ENCODE measurements at regions not wholly inside any gene's neighbourhood (a gene's known extent, or its start where the extent isn't known, plus 50 kb on each side); places are given as distances from the start of the nearest gene placed in this dataset.
A peak's percentile ranks its signal among the peaks of the same experiment; 100 is the strongest.

DNA sequence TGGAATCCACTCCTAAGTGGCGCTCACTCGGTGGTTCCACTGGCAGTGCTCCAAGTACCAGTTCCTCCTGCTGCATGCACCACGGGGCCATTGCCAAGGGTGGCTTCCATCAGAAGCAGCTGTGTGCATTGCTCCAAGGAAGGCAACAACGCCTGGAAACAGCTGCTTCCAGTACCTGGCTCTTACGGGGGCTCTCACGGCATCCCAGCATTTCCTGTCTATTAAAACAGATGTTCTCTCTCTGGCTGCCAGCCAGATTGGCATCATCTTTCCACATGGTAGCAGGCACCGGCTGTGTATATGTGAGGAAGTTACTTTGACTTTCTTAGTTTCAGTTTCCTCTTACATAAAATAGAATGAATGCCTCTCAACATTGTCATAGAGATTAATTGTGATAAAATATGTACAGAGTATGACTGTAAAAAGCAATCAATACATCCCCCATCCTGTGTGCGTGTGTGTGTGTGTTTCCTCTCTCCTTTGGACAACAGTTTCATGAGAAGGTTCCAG is 84.9 kb downstream of the CMPK2 start:
- ATAC-seq (replicated peaks in 1 of 4) (peak; percentile 19 to 49 (median 40)), DNase-seq (peak in 7 of 35 experiments; percentile 2 to 26 (median 8))
- WGBS (ENCODE audit: insufficient coverage), result 14% methylated on average over 4 of the region's 8 CpGs
- Mint-ChIP-seq H3K27ac (no peak overlapping the region), H3K36me3 (no peaks in the 10 kb centered on the region), H3K4me1 (peaks cover 9 to 19% (median 10%) of the 10 kb centered on the region in 3 donors), H3K27me3 (peaks cover 0 to 3% of the 10 kb centered on the region in 2 donors), H3K4me3 (peak overlapping the region; percentile 26 to 60 (median 37)), H3K9me3 (no peaks in the 10 kb centered on the region)
- Histone ChIP-seq H3K4me1 (ENCODE audit: control insufficient read depth in 1 of 2, extremely low read depth in 1 of 2, insufficient read depth in 2 of 2, low read length in 2 of 2) (peaks cover 0 to 10% of the 10 kb centered on the region in 2 experiments), H3K9me3 (no peaks in the 10 kb centered on the region), H3K27ac (ENCODE audit: low read length) (no peak overlapping the region), H3K4me3 (ENCODE audit: control insufficient read depth in 1 of 2, extremely low read depth in 1 of 2, low read length in 1 of 2) (no peak overlapping the region), H3K36me3 (ENCODE audit: control insufficient read depth in 2 of 2, extremely low read depth in 1 of 2, insufficient read depth in 1 of 2, low read length in 1 of 2) (no peaks in the 10 kb centered on the region), H3K27me3 (replicated peaks in 1 of 2; ENCODE audit: control insufficient read depth in 2 of 2, extremely low read depth in 1 of 2, insufficient read depth in 2 of 2, low read length in 1 of 2) (peaks cover 0 to 7% of the 10 kb centered on the region in 2 experiments)
- POLR2A ChIA-PET, result no interaction called here
- CTCF ChIA-PET, result no interaction called here

GRCh38 chr2:6782517-6783237 is 83.0 kb downstream of the CMPK2 start:
- ChIA-PET POLR2A (no interaction called here), CTCF (no interaction called here)
- H3K27me3 ChIP-seq (replicated peaks in 1 of 2; ENCODE audit: control insufficient read depth in 2 of 2, extremely low read depth in 1 of 2, insufficient read depth in 2 of 2, low read length in 1 of 2), result peaks cover 0 to 7% of the 10 kb centered on the region in 2 experiments
- H3K4me3 ChIP-seq (ENCODE audit: control insufficient read depth in 1 of 2, extremely low read depth in 1 of 2, low read length in 1 of 2), result no peak overlapping the region
- no peaks in the 10 kb centered on the region for H3K36me3 ChIP-seq (ENCODE audit: control insufficient read depth in 2 of 2, extremely low read depth in 1 of 2, insufficient read depth in 1 of 2, low read length in 1 of 2)
- peaks cover 0 to 10% of the 10 kb centered on the region in 2 experiments for H3K4me1 ChIP-seq (ENCODE audit: control insufficient read depth in 1 of 2, extremely low read depth in 1 of 2, insufficient read depth in 2 of 2, low read length in 2 of 2)
- no peaks in the 10 kb centered on the region for H3K36me3 Mint-ChIP-seq
- H3K9me3 Mint-ChIP-seq, result no peaks in the 10 kb centered on the region
- H3K27me3 Mint-ChIP-seq, result peaks cover 0 to 3% of the 10 kb centered on the region in 2 donors
- no peaks in the 10 kb centered on the region for H3K9me3 ChIP-seq
- H3K4me3 Mint-ChIP-seq, result no peak overlapping the region
- ATAC-seq (replicated peaks in 1 of 4), result no peak
- peaks cover 9 to 19% (median 10%) of the 10 kb centered on the region in 3 donors for H3K4me1 Mint-ChIP-seq
- H3K27ac Mint-ChIP-seq, result no peak overlapping the region
- no peak for DNase-seq
- no peak overlapping the region for H3K27ac ChIP-seq (ENCODE audit: low read length)
- WGBS (ENCODE audit: insufficient coverage), result 90% methylated on average over 7 of the region's 16 CpGs

GRCh38 chr2:6783238-6783614 is 82.5 kb downstream of the CMPK2 start:
- ChIA-PET CTCF (no interaction called here), POLR2A (no interaction called here)
- H3K27me3 Mint-ChIP-seq, result peaks cover 2 to 3% of the 10 kb centered on the region in 2 donors
- WGBS (ENCODE audit: insufficient coverage), result 78% methylated on average over 1 of the region's 6 CpGs
- no peak for ATAC-seq (replicated peaks in 1 of 4)
- H3K9me3 Mint-ChIP-seq, result no peaks in the 10 kb centered on the region
- H3K4me3 ChIP-seq (ENCODE audit: control insufficient read depth in 1 of 2, extremely low read depth in 1 of 2, low read length in 1 of 2), result no peak overlapping the region
- no peak overlapping the region for H3K27ac Mint-ChIP-seq
- no peak overlapping the region for H3K4me3 Mint-ChIP-seq
- peaks cover 0 to 7% of the 10 kb centered on the region in 2 experiments for H3K27me3 ChIP-seq (replicated peaks in 1 of 2; ENCODE audit: control insufficient read depth in 2 of 2, extremely low read depth in 1 of 2, insufficient read depth in 2 of 2, low read length in 1 of 2)
- no peaks in the 10 kb centered on the region for H3K36me3 ChIP-seq (ENCODE audit: control insufficient read depth in 2 of 2, extremely low read depth in 1 of 2, insufficient read depth in 1 of 2, low read length in 1 of 2)
- H3K36me3 Mint-ChIP-seq, result no peaks in the 10 kb centered on the region
- peaks cover 0 to 10% of the 10 kb centered on the region in 2 experiments for H3K4me1 ChIP-seq (ENCODE audit: control insufficient read depth in 1 of 2, extremely low read depth in 1 of 2, insufficient read depth in 2 of 2, low read length in 2 of 2)
- no peak for DNase-seq
- H3K27ac ChIP-seq (ENCODE audit: low read length), result no peak overlapping the region
- H3K4me1 Mint-ChIP-seq, result peaks cover 9 to 19% (median 10%) of the 10 kb centered on the region in 3 donors
- no peaks in the 10 kb centered on the region for H3K9me3 ChIP-seq

DNA sequence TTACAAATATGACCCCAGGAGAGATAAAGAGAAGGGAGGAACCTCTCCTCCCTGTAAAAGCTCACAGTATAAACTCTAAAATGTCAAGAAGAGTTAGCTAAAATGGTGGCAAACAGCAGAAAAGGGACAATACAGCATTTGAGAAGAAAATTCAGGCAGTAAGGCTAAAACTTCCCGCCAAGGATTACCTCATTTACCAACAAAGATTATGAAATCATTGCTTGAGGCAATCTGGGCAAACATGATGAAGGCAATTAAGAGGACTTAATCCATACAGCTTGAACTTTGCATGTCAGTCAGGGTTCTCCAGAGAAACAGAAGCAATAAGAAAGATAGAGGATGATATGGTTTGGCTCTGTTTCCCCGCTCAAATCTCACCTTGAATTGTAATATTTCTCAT is 81.4 kb downstream of the CMPK2 start:
- DNase-seq, result no peak
- POLR2A ChIA-PET, result no interaction called here
- peaks cover 2 to 9% of the 10 kb centered on the region in 2 donors for H3K27me3 Mint-ChIP-seq
- H3K27ac ChIP-seq (ENCODE audit: low read length), result no peak overlapping the region
- no peak overlapping the region for H3K27ac Mint-ChIP-seq
- WGBS (ENCODE audit: insufficient coverage), result 86% methylated on average over 1 of the region's 2 CpGs
- H3K4me1 ChIP-seq (ENCODE audit: control insufficient read depth in 1 of 2, extremely low read depth in 1 of 2, insufficient read depth in 2 of 2, low read length in 2 of 2), result peaks cover 0 to 10% of the 10 kb centered on the region in 2 experiments
- no peaks in the 10 kb centered on the region for H3K36me3 Mint-ChIP-seq
- no peaks in the 10 kb centered on the region for H3K36me3 ChIP-seq (ENCODE audit: control insufficient read depth in 2 of 2, extremely low read depth in 1 of 2, insufficient read depth in 1 of 2, low read length in 1 of 2)
- H3K9me3 Mint-ChIP-seq, result no peaks in the 10 kb centered on the region
- peaks cover 9 to 19% (median 10%) of the 10 kb centered on the region in 3 donors for H3K4me1 Mint-ChIP-seq
- peaks cover 0 to 4% of the 10 kb centered on the region in 2 experiments for H3K27me3 ChIP-seq (replicated peaks in 1 of 2; ENCODE audit: control insufficient read depth in 2 of 2, extremely low read depth in 1 of 2, insufficient read depth in 2 of 2, low read length in 1 of 2)
- H3K4me3 Mint-ChIP-seq, result no peak overlapping the region
- ATAC-seq (replicated peaks in 1 of 4), result no peak
- CTCF ChIA-PET, result interaction anchor here in 1 of 2 donors (0.8 kb wide), 1 partner anchor 10 kb away, joined by 4 read pairs; no protein-coding TSS in a partner anchor
- H3K4me3 ChIP-seq (ENCODE audit: control insufficient read depth in 1 of 2, extremely low read depth in 1 of 2, low read length in 1 of 2), result no peak overlapping the region
- H3K9me3 ChIP-seq, result no peaks in the 10 kb centered on the region

DNA sequence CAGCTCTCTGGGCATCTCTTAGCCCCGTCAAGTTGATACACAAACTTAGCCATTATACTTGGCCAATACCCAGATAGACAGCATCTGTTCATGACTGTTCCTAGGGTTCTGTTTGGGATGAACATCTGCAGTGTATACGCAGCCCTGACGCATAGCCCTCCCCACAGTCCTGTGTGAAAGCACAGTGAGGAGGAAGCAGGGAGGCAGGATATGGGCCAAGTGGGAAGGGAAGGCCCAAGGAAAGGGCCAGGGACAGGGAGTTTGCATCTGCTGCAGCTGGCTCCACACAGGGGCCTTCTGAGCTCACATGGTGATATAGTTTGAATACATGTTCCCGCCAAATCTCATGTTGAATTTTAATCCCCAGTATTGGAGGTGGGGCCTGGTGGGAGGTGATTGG is 80.2 kb downstream of the CMPK2 start:
- H3K27me3 ChIP-seq (replicated peaks in 1 of 2; ENCODE audit: control insufficient read depth in 2 of 2, extremely low read depth in 1 of 2, insufficient read depth in 2 of 2, low read length in 1 of 2), result peaks cover 0 to 4% of the 10 kb centered on the region in 2 experiments
- Mint-ChIP-seq H3K9me3 (no peaks in the 10 kb centered on the region), H3K4me3 (no peak overlapping the region), H3K27me3 (peaks cover 2 to 14% of the 10 kb centered on the region in 2 donors), H3K4me1 (peaks cover 9 to 15% (median 10%) of the 10 kb centered on the region in 3 donors), H3K27ac (no peak overlapping the region), H3K36me3 (no peaks in the 10 kb centered on the region)
- ChIA-PET POLR2A (no interaction called here), CTCF (no interaction called here)
- H3K36me3 ChIP-seq (ENCODE audit: control insufficient read depth in 2 of 2, extremely low read depth in 1 of 2, insufficient read depth in 1 of 2, low read length in 1 of 2), result no peaks in the 10 kb centered on the region
- H3K27ac ChIP-seq (ENCODE audit: low read length), result no peak overlapping the region
- H3K4me1 ChIP-seq (ENCODE audit: control insufficient read depth in 1 of 2, extremely low read depth in 1 of 2, insufficient read depth in 2 of 2, low read length in 2 of 2), result peaks cover 0 to 9% of the 10 kb centered on the region in 2 experiments
- no peak for DNase-seq
- no peaks in the 10 kb centered on the region for H3K9me3 ChIP-seq
- ATAC-seq (replicated peaks in 1 of 4), result no peak
- 90% methylated on average over 2 of the region's 4 CpGs for WGBS (ENCODE audit: insufficient coverage)
- H3K4me3 ChIP-seq (ENCODE audit: control insufficient read depth in 1 of 2, extremely low read depth in 1 of 2, low read length in 1 of 2), result no peak overlapping the region

GRCh38 chr2:6787376-6787775 is 78.3 kb downstream of the CMPK2 start:
- Mint-ChIP-seq H3K4me3 (no peak overlapping the region), H3K27ac (no peak overlapping the region), H3K4me1 (no peaks in the 10 kb centered on the region), H3K36me3 (no peaks in the 10 kb centered on the region), H3K9me3 (no peaks in the 10 kb centered on the region), H3K27me3 (peaks cover 8 to 17% of the 10 kb centered on the region in 2 donors)
- Histone ChIP-seq H3K27ac (ENCODE audit: low read length) (no peak overlapping the region), H3K27me3 (replicated peaks in 1 of 2; ENCODE audit: control insufficient read depth in 2 of 2, extremely low read depth in 1 of 2, insufficient read depth in 2 of 2, low read length in 1 of 2) (peaks cover 0 to 8% of the 10 kb centered on the region in 2 experiments), H3K36me3 (ENCODE audit: control insufficient read depth in 2 of 2, extremely low read depth in 1 of 2, insufficient read depth in 1 of 2, low read length in 1 of 2) (no peaks in the 10 kb centered on the region), H3K4me1 (ENCODE audit: control insufficient read depth in 1 of 2, extremely low read depth in 1 of 2, insufficient read depth in 2 of 2, low read length in 2 of 2) (no peaks in the 10 kb centered on the region), H3K4me3 (ENCODE audit: control insufficient read depth in 1 of 2, extremely low read depth in 1 of 2, low read length in 1 of 2) (no peak overlapping the region), H3K9me3 (no peaks in the 10 kb centered on the region)
- ChIA-PET CTCF (no interaction called here), POLR2A (no interaction called here)
- WGBS (ENCODE audit: insufficient coverage), result no CpG with 5 or more reads among the region's 1 CpG
- ATAC-seq (replicated peaks in 1 of 4) (no peak), DNase-seq (no peak)
